ENCODE measurements at regions not wholly inside any gene's neighbourhood (a gene's known extent, or its start where the extent isn't known, plus 50 kb on each side); places are given as distances from the start of the nearest gene placed in this dataset.

- TF ChIP-seq CTCF (IDR thresholded peaks at IDR 0.05; ENCODE audit: low read length) (no peak), EZH2 (IDR thresholded peaks at IDR 0.05; ENCODE audit: borderline replicate concordance, low read length) (no peak)
Measured at GRCh38 chr10:9470581-9470980, 1416.1 kb downstream of the GATA3 start.
